SK-N-SH (cell line): ENCODE measurements at regions not wholly inside any gene's neighbourhood (a gene's known extent, or its start where the extent isn't known, plus 50 kb on each side); places are given as distances from the start of the nearest gene placed in this dataset.

ENCODE experiments used
- CTCF ChIA-PET: fragments of 300-600, 350-600 bp; formaldehyde crosslinking; extraction: SDS; loops from one replicate; lab custom pipeline; 2021; lab: Yijun Ruan, JAX
- POLR2A ChIA-PET: fragments of 350-600 bp; sonication (Branson Sonifier 250); formaldehyde crosslinking; extraction: SDS; loops from one replicate; lab custom pipeline; 2020; ENCODE audit warnings: antibody characterized with exemption, inconsistent platforms; lab: Yijun Ruan, JAX
- DNase-seq: peaks from one replicate; pipeline ENCODE4 v3.0.0; 2012
- H2AFZ ChIP-seq: fragments of 200-600 bp; sonication (generic); 2 replicates; pipeline ENCODE4 v1.8.1; 2016; ENCODE audit warnings: antibody characterized with exemption, mild to moderate bottlenecking, low read depth
- H3F3A ChIP-seq: fragments of 200-600 bp; sonication (generic); replicated peaks from 2 replicates; pipeline ENCODE3; 2016; ENCODE audit warnings: antibody characterized with exemption, mild to moderate bottlenecking; ENCODE audit not compliant: insufficient read depth
- H3K27ac ChIP-seq, 2 experiments: fragments of 200-500 bp in 1 of 2; fragments of 200-600 bp in 1 of 2; sonication (Bioruptor generic) in 1 of 2; sonication (generic), shearing (Covaris generic) in 1 of 2; 2 replicates each; pipeline versions ENCODE4 v1.5.1 to v1.6.1; 2014 to 2016; ENCODE audit warnings: low read depth in 2 of 2, inconsistent platforms in 1 of 2, low read length in 1 of 2, mild to moderate bottlenecking in 1 of 2, mixed read lengths in 1 of 2
- H3K27me3 ChIP-seq: fragments of 200-600 bp; sonication (generic), shearing (Covaris generic); 2 replicates; pipeline ENCODE4 v1.6.1; 2016; ENCODE audit warnings: mixed run types; ENCODE audit not compliant: insufficient read depth
- H3K36me3 ChIP-seq, 2 experiments: fragments of 200-500 bp in 1 of 2; fragments of 200-600 bp in 1 of 2; sonication (Bioruptor generic) in 1 of 2; sonication (generic) in 1 of 2; replicated peaks in 1 of 2; 2 replicates each; pipeline versions ENCODE3 to v1.5.1; 2014 to 2016; ENCODE audit warnings: low read length in 1 of 2, mild to moderate bottlenecking in 1 of 2; ENCODE audit not compliant: insufficient read depth in 2 of 2, control insufficient read depth in 1 of 2
- H3K4me1 ChIP-seq, 2 experiments: fragments of 200-500 bp in 1 of 2; fragments of 200-600 bp in 1 of 2; sonication (Bioruptor generic) in 1 of 2; sonication (generic), shearing (Covaris generic) in 1 of 2; 2 replicates each; pipeline versions ENCODE4 v1.5.1 to v1.6.1; 2014 to 2016; ENCODE audit warnings: low read depth in 1 of 2, low read length in 1 of 2, mixed run types in 1 of 2; ENCODE audit not compliant: insufficient read depth in 2 of 2, control insufficient read depth in 1 of 2
- H3K4me2 ChIP-seq: fragments of 200-600 bp; sonication (generic), shearing (Covaris generic); 2 replicates; pipeline ENCODE4 v1.6.1; 2017; ENCODE audit warnings: mixed run types
- H3K4me3 ChIP-seq, 2 experiments: fragments of 200-500 bp in 1 of 2; fragments of 200-600 bp in 1 of 2; sonication (Bioruptor generic) in 1 of 2; sonication (generic), shearing (Covaris generic) in 1 of 2; 2 replicates each; pipeline versions ENCODE4 v1.5.1 to v1.8.1; 2014 to 2016; ENCODE audit warnings: low read depth in 2 of 2, inconsistent platforms in 1 of 2, low read length in 1 of 2, mild to moderate bottlenecking in 1 of 2, mixed read lengths in 1 of 2, moderate library complexity in 1 of 2
- H3K79me2 ChIP-seq: fragments of 200-600 bp; sonication (generic); 2 replicates; pipeline ENCODE4 v1.8.1; 2017; ENCODE audit warnings: mild to moderate bottlenecking; ENCODE audit not compliant: insufficient read depth
- H3K9ac ChIP-seq: fragments of 200-600 bp; sonication (generic); 2 replicates; pipeline ENCODE4 v1.6.1; 2017; ENCODE audit warnings: mixed run types
- H3K9me2 ChIP-seq: fragments of 200-600 bp; sonication (generic); 2 replicates; pipeline ENCODE4 v1.6.1; 2017; ENCODE audit warnings: mixed run types
- H3K9me3 ChIP-seq: fragments of 200-600 bp; sonication (generic); 2 replicates; pipeline ENCODE4 v1.6.1; 2017; ENCODE audit warnings: mixed run types, mild to moderate bottlenecking, moderate library complexity
- H4K20me1 ChIP-seq: fragments of 200-600 bp; sonication (generic); 2 replicates; pipeline ENCODE4 v1.6.1; 2017; ENCODE audit warnings: mild to moderate bottlenecking, mixed run types; ENCODE audit not compliant: insufficient read depth
- CHD2 ChIP-seq: fragments of 150-350 bp; IDR thresholded peaks from 2 replicates; pipeline ENCODE4 v1.6.1; 2018; ENCODE audit warnings: low read length; ENCODE audit not compliant: partially characterized antibody
- EZH2phosphoT487 ChIP-seq: fragments of 200-600 bp; sonication (generic); IDR thresholded peaks from 2 replicates; pipeline ENCODE4 v1.6.1; 2017; ENCODE audit warnings: low read depth, mixed run types, mild to moderate bottlenecking, antibody characterized with exemption, moderate library complexity, borderline replicate concordance
- FOSL2 ChIP-seq: IDR thresholded peaks from 2 replicates; pipeline ENCODE4 v1.4.0; 2012; ENCODE audit warnings: low read depth, mild to moderate bottlenecking, moderate library complexity, borderline replicate concordance
- FOXJ3 ChIP-seq: sonication (generic); formaldehyde crosslinking; IDR thresholded peaks from 2 replicates; pipeline ENCODE4 v1.5.1; 2020; ENCODE audit warnings: mild to moderate bottlenecking, missing genetic modification reagents
- FOXM1 ChIP-seq: IDR thresholded peaks from 2 replicates; pipeline ENCODE4 v1.4.0; 2012; ENCODE audit warnings: low read depth, mild to moderate bottlenecking
- GATA2 ChIP-seq: sonication (generic); formaldehyde crosslinking; IDR thresholded peaks from 2 replicates; pipeline ENCODE4 v1.5.0; 2020; ENCODE audit warnings: mild to moderate bottlenecking, missing genetic modification reagents
- JUND ChIP-seq: IDR thresholded peaks from 2 replicates; pipeline ENCODE4 v1.4.0; 2012
- MAX ChIP-seq: IDR thresholded peaks from 2 replicates; pipeline ENCODE4 v1.4.0; 2012; ENCODE audit warnings: low read depth
- MXI1 ChIP-seq: IDR thresholded peaks from 2 replicates; pipeline ENCODE4 v1.6.1; 2012; ENCODE audit warnings: mild to moderate bottlenecking, low read depth, low read length, improper control_type of control experiment
- NFIC ChIP-seq: IDR thresholded peaks from 2 replicates; pipeline ENCODE4 v1.4.0; 2012; ENCODE audit warnings: borderline replicate concordance
- NRF1 ChIP-seq: IDR thresholded peaks from 2 replicates; pipeline ENCODE4 v1.6.1; 2012; ENCODE audit warnings: low read depth, mild to moderate bottlenecking, low read length
- POLR2AphosphoS5 ChIP-seq: IDR thresholded peaks from 2 replicates; pipeline ENCODE4 v1.6.1; 2012; ENCODE audit warnings: low read depth, low read length
- RAD21 ChIP-seq: IDR thresholded peaks from 2 replicates; pipeline ENCODE4 v1.6.1; 2012; ENCODE audit warnings: mild to moderate bottlenecking, low read length
- RCOR1 ChIP-seq: fragments of 150-350 bp; IDR thresholded peaks from 2 replicates; pipeline ENCODE4 v1.6.1; 2017; ENCODE audit warnings: antibody characterized with exemption, low read length
- REST ChIP-seq: IDR thresholded peaks from 2 replicates; pipeline ENCODE4 v1.6.1; 2012; ENCODE audit warnings: mild to moderate bottlenecking, low read depth, low read length, moderate library complexity
- RFX5 ChIP-seq: IDR thresholded peaks from 2 replicates; pipeline ENCODE4 v1.6.1; 2012; ENCODE audit warnings: mild to moderate bottlenecking, improper control_type of control experiment, low read length
- SIN3A ChIP-seq: IDR thresholded peaks from 2 replicates; pipeline ENCODE4 v1.6.1; 2012; ENCODE audit warnings: low read depth, mild to moderate bottlenecking, low read length, moderate library complexity, borderline replicate concordance
- SMC3 ChIP-seq: IDR thresholded peaks from 2 replicates; pipeline ENCODE4 v1.6.1; 2012; ENCODE audit warnings: low read depth, low read length, improper control_type of control experiment
- TCF12 ChIP-seq: IDR thresholded peaks from 2 replicates; pipeline ENCODE4 v1.4.0; 2012
- TEAD4 ChIP-seq: IDR thresholded peaks from 2 replicates; pipeline ENCODE4 v1.4.0; 2012; ENCODE audit warnings: mild to moderate bottlenecking, borderline replicate concordance; ENCODE audit not compliant: insufficient read depth
- USF2 ChIP-seq: fragments of 150-350 bp; IDR thresholded peaks from 2 replicates; pipeline ENCODE4 v1.6.1; 2017; ENCODE audit warnings: antibody characterized with exemption, low read length, low read depth, borderline replicate concordance
- YY1 ChIP-seq: IDR thresholded peaks from 2 replicates; pipeline ENCODE4 v1.4.0; 2012; ENCODE audit warnings: low read depth, mild to moderate bottlenecking
- ZBTB33 ChIP-seq: IDR thresholded peaks from 2 replicates; pipeline ENCODE4 v1.4.0; 2012; ENCODE audit warnings: low read depth, borderline replicate concordance
- WGBS: methylation state at CpG from one replicate; pipeline ENCODE4 v1.1.6; 2017; ENCODE audit warnings: low lambda C conversion rate; 5-methylcytosine and 5-hydroxymethylcytosine counted together

- CTCF ChIA-PET = no interaction called here
- TF ChIP-seq EZH2phosphoT487 (no peak), POLR2AphosphoS5 (no peak), MAX (no peak), MXI1 (no peak), SIN3A (no peak), NRF1 (no peak), JUND (no peak), FOSL2 (no peak), GATA2 (no peak), RAD21 (no peak), RCOR1 (no peak), TEAD4 (no peak), REST (no peak), TCF12 (no peak), FOXJ3 (no peak)
- Histone ChIP-seq H3K9me2 (no peaks in the 10 kb centered on the region), H3K4me3 (no peak overlapping the region), H3K36me3 (no peaks in the 10 kb centered on the region), H3F3A (no peaks in the 10 kb centered on the region), H3K27ac (no peak overlapping the region), H3K4me1 (no peaks in the 10 kb centered on the region), H4K20me1 (no peaks in the 10 kb centered on the region), H3K9me3 (no peaks in the 10 kb centered on the region), H2AFZ (no peak overlapping the region), H3K4me2 (no peak overlapping the region), H3K27me3 (0 out of 2 replicates have a peak, but pooled peaks cover 10% of the 10 kb centered on the region), H3K79me2 (no peaks in the 10 kb centered on the region), H3K9ac (no peak overlapping the region)
- POLR2A ChIA-PET = no interaction called here
- WGBS = 20% methylated on average over 9 of the region's 9 CpGs
- no peak for DNase-seq
These were observed 405.8 kb downstream of the TMEM182 start for GRCh38 chr2:103167599-103167998.

- TF ChIP-seq FOXJ3 (no peak), USF2 (no peak), POLR2AphosphoS5 (no peak), NFIC (no peak), EZH2phosphoT487 (no peak), ZBTB33 (no peak), YY1 (no peak), SIN3A (no peak), TCF12 (no peak), RFX5 (no peak), CHD2 (no peak), FOXM1 (no peak), JUND (no peak), SMC3 (no peak)
- CTCF ChIA-PET = interaction anchor here (1.7 kb wide), 1 partner anchor 9 kb away, joined by 9 read pairs; no protein-coding TSS in a partner anchor
These were observed 408.0 kb downstream of the TMEM182 start for GRCh38 chr2:103169861-103170260.

More at GRCh38 chr2:103169861-103170260, 408.0 kb downstream of the TMEM182 start:
- H3K4me1 ChIP-seq = no peaks in the 10 kb centered on the region
- POLR2A ChIA-PET = no interaction called here
- no peak for DNase-seq
- no peaks in the 10 kb centered on the region for H3F3A ChIP-seq
- no peak overlapping the region for H3K4me2 ChIP-seq
- no peaks in the 10 kb centered on the region for H3K9me2 ChIP-seq
- no peaks in the 10 kb centered on the region for H3K9me3 ChIP-seq
- H3K9ac ChIP-seq = no peak overlapping the region
- H2AFZ ChIP-seq = no peak overlapping the region
- no peaks in the 10 kb centered on the region for H4K20me1 ChIP-seq
- H3K36me3 ChIP-seq = no peaks in the 10 kb centered on the region
- H3K4me3 ChIP-seq = no peak overlapping the region
- 0 out of 2 replicates have a peak, but pooled peaks cover 10% of the 10 kb centered on the region for H3K27me3 ChIP-seq
- H3K79me2 ChIP-seq = no peaks in the 10 kb centered on the region
- H3K27ac ChIP-seq = no peak overlapping the region
